HEK293 (cell line): ENCODE measurements at regions not wholly inside any gene's neighbourhood (a gene's known extent, or its start where the extent isn't known, plus 50 kb on each side); places are given as distances from the start of the nearest gene placed in this dataset.
A peak's percentile ranks its signal among the peaks of the same experiment; 100 is the strongest.

Source experiments
- CTCF ChIA-PET: fragments of 350-600 bp; formaldehyde crosslinking; extraction: SDS; loops from one replicate; lab custom pipeline; 2021; ENCODE audit warnings: antibody characterized with exemption; lab: Yijun Ruan, JAX
- POLR2A ChIA-PET: fragments of 300-600 bp; formaldehyde crosslinking; extraction: SDS; loops from one replicate; lab custom pipeline; 2020; ENCODE audit warnings: antibody characterized with exemption, inconsistent platforms; lab: Yijun Ruan, JAX
- H3K27ac ChIP-seq: fragments of 200-500 bp; sonication (Bioruptor generic); 2 replicates; pipeline ENCODE4 v1.5.1; 2014; ENCODE audit warnings: low read depth, low read length, control low read depth, inconsistent platforms; ENCODE audit errors: extremely low read depth
- H3K36me3 ChIP-seq, 2 experiments: fragments of 200-500 bp in 1 of 2; sonication (Bioruptor generic) in 1 of 2; 1 replicate in 1 of 2; 2 replicates in 1 of 2; pipeline ENCODE4 v1.5.1; 2014 to 2017; ENCODE audit warnings: inconsistent platforms in 2 of 2, low read length in 2 of 2; ENCODE audit not compliant: control insufficient read depth in 2 of 2, insufficient read depth in 1 of 2
- H3K4me1 ChIP-seq: fragments of 200-500 bp; sonication (Bioruptor generic); 2 replicates; pipeline ENCODE4 v1.5.1; 2014; ENCODE audit warnings: mild to moderate bottlenecking, low read length, inconsistent platforms; ENCODE audit not compliant: control insufficient read depth, insufficient read depth
- H3K4me3 ChIP-seq: 2 replicates; pipeline ENCODE4 v1.5.1; 2011; ENCODE audit warnings: low read depth, mild to moderate bottlenecking, control low read depth, low read length, moderate library complexity
- H3K9me3 ChIP-seq: fragments of 200-500 bp; sonication (Bioruptor generic); 2 replicates; pipeline ENCODE4 v1.5.1; 2014; ENCODE audit warnings: low read depth, low read length, inconsistent platforms; ENCODE audit not compliant: control insufficient read depth, insufficient read depth
- AEBP2 ChIP-seq: fragments of 450-650 bp; formaldehyde crosslinking; IDR thresholded peaks from 2 replicates; pipeline ENCODE4 v1.5.1; 2016; ENCODE audit warnings: missing biosample characterization, missing genetic modification characterization, borderline replicate concordance
- ATF2 ChIP-seq: fragments of 450-650 bp; formaldehyde crosslinking; IDR thresholded peaks from 2 replicates; pipeline ENCODE4 v1.5.1; 2016; ENCODE audit warnings: missing biosample characterization, missing genetic modification characterization, low read depth
- EGR2 ChIP-seq: fragments of 450-650 bp; formaldehyde crosslinking; IDR thresholded peaks from 2 replicates; pipeline ENCODE4 v1.5.1; 2016; ENCODE audit warnings: low read depth, missing biosample characterization, missing genetic modification characterization
- GLIS1 ChIP-seq: fragments of 450-650 bp; formaldehyde crosslinking; IDR thresholded peaks from 2 replicates; pipeline ENCODE4 v1.5.1; 2016; ENCODE audit warnings: missing biosample characterization, missing genetic modification characterization
- PATZ1 ChIP-seq: fragments of 450-650 bp; formaldehyde crosslinking; IDR thresholded peaks from 2 replicates; pipeline ENCODE4 v1.5.1; 2016; ENCODE audit warnings: missing biosample characterization, missing genetic modification characterization
- TSHZ1 ChIP-seq: fragments of 450-650 bp; formaldehyde crosslinking; IDR thresholded peaks from 2 replicates; pipeline ENCODE4 v1.5.1; 2016; ENCODE audit warnings: missing biosample characterization, missing genetic modification characterization, borderline replicate concordance
- ZNF148 ChIP-seq: fragments of 450-650 bp; formaldehyde crosslinking; IDR thresholded peaks from 2 replicates; pipeline ENCODE4 v1.5.0; 2017; ENCODE audit warnings: missing biosample characterization, missing genetic modification characterization, borderline replicate concordance
- ZNF48 ChIP-seq: fragments of 450-650 bp; formaldehyde crosslinking; IDR thresholded peaks from 2 replicates; pipeline ENCODE4 v1.5.1; 2016; ENCODE audit warnings: missing biosample characterization, missing genetic modification characterization
- ZNF488 ChIP-seq: fragments of 450-650 bp; formaldehyde crosslinking; IDR thresholded peaks from 2 replicates; pipeline ENCODE4 v1.5.1; 2016; ENCODE audit warnings: missing biosample characterization, missing genetic modification characterization
- ZNF513 ChIP-seq: fragments of 450-650 bp; IDR thresholded peaks from 2 replicates; pipeline ENCODE4 v1.5.1; 2018; ENCODE audit warnings: missing biosample characterization, missing genetic modification characterization
- ZSCAN5A ChIP-seq: fragments of 450-650 bp; formaldehyde crosslinking; IDR thresholded peaks from 2 replicates; pipeline ENCODE4 v1.5.1; 2016; ENCODE audit warnings: missing biosample characterization, missing genetic modification characterization

GRCh38 chr7:101702362-101702850 is 73.3 kb upstream of the MYL10 start (continued):
- TF ChIP-seq TSHZ1 (tag by site-specific recombination): 0 out of 2 replicates have a peak, but pooled peaks have one; percentile 28
- no peak for TF ChIP-seq ZSCAN5A (tag by site-specific recombination)
- no peak for TF ChIP-seq ZNF48 (tag by site-specific recombination)
- peak; percentile 45; the same call in 1 of the 2 replicates for TF ChIP-seq PATZ1 (tag by site-specific recombination)
- TF ChIP-seq ATF2: no peak

- no peak overlapping the region for H3K27ac ChIP-seq
- CTCF ChIA-PET: interaction anchor here (1.1 kb wide), 1 partner anchor 10 kb away, joined by 5 read pairs; no protein-coding TSS in a partner anchor
- H3K4me1 ChIP-seq: no peaks in the 10 kb centered on the region
Observed at GRCh38 chr7:101705331-101705730, 76.2 kb upstream of the MYL10 start.

More at GRCh38 chr7:101705331-101705730, 76.2 kb upstream of the MYL10 start:
- TF ChIP-seq ZNF148 (tag by site-specific recombination) (no peak), ZNF513 (tag by site-specific recombination) (peak; percentile 46; the same call in 1 of the 2 replicates), AEBP2 (tag by site-specific recombination) (no peak), EGR2 (tag by site-specific recombination) (peak; percentile 40; the same call in 1 of the 2 replicates), GLIS1 (no peak), ZNF488 (no peak)
- H3K9me3 ChIP-seq: no peaks in the 10 kb centered on the region
- POLR2A ChIA-PET: no interaction called here
- H3K4me3 ChIP-seq: no peak overlapping the region
- H3K36me3 ChIP-seq: no peaks in the 10 kb centered on the region
